ENCODE measurements at regions not wholly inside any gene's neighbourhood (a gene's known extent, or its start where the extent isn't known, plus 50 kb on each side); places are given as distances from the start of the nearest gene placed in this dataset.

- dilution Hi-C loops (cut with MboI; ENCODE audit: extremely low pct_ligation_motif_present, low sequenced_read_pairs) (no loop called here), intact Hi-C loops (cut with micrococcal nuclease) (no loop called here)
- no peaks in the 10 kb centered on the region for H3K36me3 ChIP-seq (ENCODE audit: control insufficient read depth in 2 of 2, extremely low read depth in 1 of 2, insufficient read depth in 2 of 2, low read length in 2 of 2)
- no peaks in the 10 kb centered on the region for H3K9me3 ChIP-seq (replicated peaks; ENCODE audit: control insufficient read depth, insufficient read depth, low read length)
- FAIRE-seq (no peak), DNase-seq (ENCODE audit: low read depth, low spot score) (no peak)
- no peaks in the 10 kb centered on the region for H4K20me1 ChIP-seq (replicated peaks; ENCODE audit: control insufficient read depth, extremely low read depth, insufficient read depth, low read length)
- no peak overlapping the region for H3K4me2 ChIP-seq (ENCODE audit: insufficient read depth, low read length)
- H3K27me3 ChIP-seq (ENCODE audit: control insufficient read depth in 2 of 2, insufficient read depth in 2 of 2, low read length in 2 of 2), result no peaks in the 10 kb centered on the region
- H3K79me2 ChIP-seq (ENCODE audit: control insufficient read depth, insufficient read depth, low read length), result no peaks in the 10 kb centered on the region
- no peak overlapping the region for H3K4me3 ChIP-seq (replicated peaks in 1 of 3; ENCODE audit: insufficient read depth in 1 of 3, low read depth in 1 of 3, low read length in 3 of 3)
- no peaks in the 10 kb centered on the region for H3K4me1 ChIP-seq (ENCODE audit: control insufficient read depth, extremely low read depth, insufficient read depth, low read length)
- no TSS peak for BruUV-seq (replicated peaks)
- no peak overlapping the region for H3K27ac ChIP-seq (ENCODE audit: insufficient read depth, low read depth, low read length)
- no peaks in the 10 kb centered on the region for H3K9me1 ChIP-seq (replicated peaks; ENCODE audit: control insufficient read depth, extremely low read depth, insufficient read depth, low read length)
- TF ChIP-seq POLR2A (IDR thresholded peaks at IDR 0.05; ENCODE audit: low read depth, low read length), result no peak
- TF ChIP-seq GATA2 (IDR thresholded peaks at IDR 0.05; ENCODE audit: insufficient read depth, insufficient read length, low read depth, low read length), result no peak
- no peak for TF ChIP-seq CTCF (IDR thresholded peaks at IDR 0.05; ENCODE audit: extremely low read depth in 1 of 2, insufficient read depth in 1 of 2, low read depth in 1 of 2, low read length in 2 of 2)
- TF ChIP-seq POLR2AphosphoS5 (IDR thresholded peaks at IDR 0.05; ENCODE audit: insufficient read depth, low read depth, low read length), result no peak
- no peak for TF ChIP-seq MAX (IDR thresholded peaks at IDR 0.05; ENCODE audit: insufficient read depth, insufficient read length)
- POLR2A ChIA-PET, result no interaction called here
- H2AFZ ChIP-seq (ENCODE audit: low read depth, low read length), result no peak overlapping the region
- CTCF ChIA-PET, result no interaction called here
- H3K9ac ChIP-seq (replicated peaks; ENCODE audit: extremely low read depth, insufficient read depth, low read length), result no peak overlapping the region
These were observed 115.1 kb upstream of the ZKSCAN2 start for GRCh38 chr16:25372716-25373115.

GRCh38 chr16:25371342-25371741, 113.7 kb upstream of the ZKSCAN2 start:
- H3K27ac ChIP-seq (ENCODE audit: insufficient read depth, low read depth, low read length), result no peak overlapping the region
- dilution Hi-C loops (cut with MboI; ENCODE audit: extremely low pct_ligation_motif_present, low sequenced_read_pairs), result no loop called here
- no peaks in the 10 kb centered on the region for H3K79me2 ChIP-seq (ENCODE audit: control insufficient read depth, insufficient read depth, low read length)
- FAIRE-seq (no peak), DNase-seq (ENCODE audit: low read depth, low spot score) (no peak)
- no TSS peak for BruUV-seq (replicated peaks)
- CTCF ChIA-PET, result no interaction called here
- H4K20me1 ChIP-seq (replicated peaks; ENCODE audit: control insufficient read depth, extremely low read depth, insufficient read depth, low read length), result no peaks in the 10 kb centered on the region
- POLR2A ChIA-PET, result no interaction called here
- no peaks in the 10 kb centered on the region for H3K4me1 ChIP-seq (ENCODE audit: control insufficient read depth, extremely low read depth, insufficient read depth, low read length)
- no peak overlapping the region for H3K4me2 ChIP-seq (ENCODE audit: insufficient read depth, low read length)
- TF ChIP-seq MAX (IDR thresholded peaks at IDR 0.05; ENCODE audit: insufficient read depth, insufficient read length) (no peak), CTCF (IDR thresholded peaks at IDR 0.05; ENCODE audit: extremely low read depth in 1 of 2, insufficient read depth in 1 of 2, low read depth in 1 of 2, low read length in 2 of 2) (no peak), MYC (IDR thresholded peaks at IDR 0.05; ENCODE audit: low read depth, low read length) (no peak), EZH2 (IDR thresholded peaks at IDR 0.05; ENCODE audit: borderline replicate concordance, low read depth, low read length, severe bottlenecking) (no peak), GATA2 (IDR thresholded peaks at IDR 0.05; ENCODE audit: insufficient read depth, insufficient read length, low read depth, low read length) (no peak), POLR2AphosphoS5 (IDR thresholded peaks at IDR 0.05; ENCODE audit: insufficient read depth, low read depth, low read length) (no peak), FOS (IDR thresholded peaks at IDR 0.05; ENCODE audit: borderline replicate concordance, insufficient read depth, low read length) (no peak), POLR2A (IDR thresholded peaks at IDR 0.05; ENCODE audit: low read depth, low read length) (no peak), JUN (IDR thresholded peaks at IDR 0.05; ENCODE audit: borderline replicate concordance, insufficient read depth, insufficient read length, low read depth) (no peak)
- H3K4me3 ChIP-seq (replicated peaks in 1 of 3; ENCODE audit: insufficient read depth in 1 of 3, low read depth in 1 of 3, low read length in 3 of 3), result no peak overlapping the region
- H3K27me3 ChIP-seq (ENCODE audit: control insufficient read depth in 2 of 2, insufficient read depth in 2 of 2, low read length in 2 of 2), result no peaks in the 10 kb centered on the region
- H2AFZ ChIP-seq (ENCODE audit: low read depth, low read length), result no peak overlapping the region
- no peaks in the 10 kb centered on the region for H3K9me3 ChIP-seq (replicated peaks; ENCODE audit: control insufficient read depth, insufficient read depth, low read length)
- no peak overlapping the region for H3K9ac ChIP-seq (replicated peaks; ENCODE audit: extremely low read depth, insufficient read depth, low read length)
- no peaks in the 10 kb centered on the region for H3K9me1 ChIP-seq (replicated peaks; ENCODE audit: control insufficient read depth, extremely low read depth, insufficient read depth, low read length)
- intact Hi-C loops (cut with micrococcal nuclease), result no loop called here
- no peaks in the 10 kb centered on the region for H3K36me3 ChIP-seq (ENCODE audit: control insufficient read depth in 2 of 2, extremely low read depth in 1 of 2, insufficient read depth in 2 of 2, low read length in 2 of 2)
